ENCODE measurements at regions not wholly inside any gene's neighbourhood (a gene's known extent, or its start where the extent isn't known, plus 50 kb on each side); places are given as distances from the start of the nearest gene placed in this dataset.

GRCh38 chr17:72305472-72305871, 184.7 kb downstream of the SOX9 start:
- no peak for TF ChIP-seq POLR2A (IDR thresholded peaks at IDR 0.05)
- TF ChIP-seq CTCF (IDR thresholded peaks at IDR 0.05), result no peak
